KBM-7 (cell line): ENCODE measurements at regions not wholly inside any gene's neighbourhood (a gene's known extent, or its start where the extent isn't known, plus 50 kb on each side); places are given as distances from the start of the nearest gene placed in this dataset.
"Not testable (repeated sequence)": the region's sequence is repeated elsewhere in the genome, so short reads cannot be mapped to it uniquely, and the experiment has no call there.

ENCODE experiments used
- DNase-seq: peaks from one replicate; pipeline ENCODE4 v3.0.0-alpha.2; 2015
- in situ Hi-C: fragments of 300-500 bp; cut with MboI; formaldehyde crosslinking; loops from 2 replicates; pipeline ENCODE4 v1.14.3; 2020; ENCODE audit warnings: low sequenced_read_pairs, low pct_unique_long_range_greater_than_20kb, mixed read lengths

GRCh38 chr22:48772286-48772907 lies 1055.3 kb downstream of the BRD1 start:
- no peak for DNase-seq
- in situ Hi-C loops = no loop called here

GRCh38 chr22:48765595-48765994 lies 1062.1 kb downstream of the BRD1 start:
- no peak for DNase-seq
- in situ Hi-C loops = no loop called here

- in situ Hi-C loops = no loop called here
- no peak for DNase-seq
Measured at GRCh38 chr22:48761546-48761945, 1066.1 kb downstream of the BRD1 start.

GRCh38 chr22:48760481-48761390 lies 1066.9 kb downstream of the BRD1 start:
- in situ Hi-C loops = no loop called here
- no peak for DNase-seq

GRCh38 chr22:48758881-48759875 lies 1068.5 kb downstream of the BRD1 start:
- in situ Hi-C loops = no loop called here
- no peak for DNase-seq

- in situ Hi-C loops = no loop called here
- DNase-seq = no peak
Measured at GRCh38 chr22:48757985-48758561, 1069.6 kb downstream of the BRD1 start.

- no peak for DNase-seq
- in situ Hi-C loops = no loop called here
Measured at GRCh38 chr22:48757581-48757980, 1070.1 kb downstream of the BRD1 start.

GRCh38 chr22:48757135-48757534 lies 1070.5 kb downstream of the BRD1 start:
- DNase-seq, in situ Hi-C loops: not testable (repeated sequence)

- DNase-seq = no peak
Measured at GRCh38 chr22:48756146-48757111, 1071.2 kb downstream of the BRD1 start.

GRCh38 chr22:48755059-48755949 lies 1072.4 kb downstream of the BRD1 start:
- DNase-seq = no peak
- in situ Hi-C loops = no loop called here

More at GRCh38 chr22:48756146-48757111, 1071.2 kb downstream of the BRD1 start:
- in situ Hi-C loops = no loop called here

GRCh38 chr22:48754611-48755058 lies 1073.0 kb downstream of the BRD1 start:
- no peak for DNase-seq
- in situ Hi-C loops = no loop called here

- no peak for DNase-seq
- in situ Hi-C loops = no loop called here
Measured at GRCh38 chr22:48753752-48754517, 1073.7 kb downstream of the BRD1 start.

GRCh38 chr22:48753381-48753730 lies 1074.3 kb downstream of the BRD1 start:
- in situ Hi-C loops = no loop called here
- no peak for DNase-seq

- in situ Hi-C loops = no loop called here
- no peak for DNase-seq
Measured at GRCh38 chr22:48752451-48753380, 1075.0 kb downstream of the BRD1 start.
